ACC112 (cell line): ENCODE measurements at regions not wholly inside any gene's neighbourhood (a gene's known extent, or its start where the extent isn't known, plus 50 kb on each side); places are given as distances from the start of the nearest gene placed in this dataset.

ENCODE experiments used
- H2AFZ ChIP-seq: fragments of 200-600 bp; sonication (generic); one replicate; pipeline ENCODE4 v1.6.0; 2017; ENCODE audit warnings: antibody characterized with exemption, low read length; ENCODE audit not compliant: unreplicated experiment
- H3K27ac ChIP-seq: fragments of 200-600 bp; sonication (generic); 2 replicates; pipeline ENCODE4 v1.5.1; 2014; ENCODE audit warnings: low read depth, mild to moderate bottlenecking, antibody characterized with exemption, low read length, moderate library complexity
- H3K27me3 ChIP-seq: fragments of 200-600 bp; sonication (generic); 2 replicates; pipeline ENCODE4 v1.6.1; 2014; ENCODE audit warnings: mild to moderate bottlenecking, antibody characterized with exemption, low read length, moderate library complexity, mixed read lengths; ENCODE audit not compliant: insufficient read depth
- H3K36me3 ChIP-seq: fragments of 200-600 bp; sonication (generic); 2 replicates; pipeline ENCODE4 v1.6.1; 2016; ENCODE audit warnings: mild to moderate bottlenecking, antibody characterized with exemption, low read length, moderate library complexity, mixed read lengths; ENCODE audit not compliant: insufficient read depth
- H3K4me1 ChIP-seq: fragments of 200-600 bp; sonication (generic); one replicate; pipeline ENCODE4 v1.6.1; 2016; ENCODE audit warnings: low read length, mixed read lengths; ENCODE audit not compliant: insufficient read depth, unreplicated experiment, control insufficient read depth
- H3K4me3 ChIP-seq: fragments of 200-600 bp; sonication (generic); 2 replicates; pipeline ENCODE4 v1.5.1; 2014; ENCODE audit warnings: mild to moderate bottlenecking, low read depth, low read length
- H3K79me2 ChIP-seq: fragments of 200-600 bp; sonication (generic); one replicate; pipeline ENCODE4 v1.6.0; 2016; ENCODE audit warnings: low read length; ENCODE audit not compliant: control insufficient read depth, unreplicated experiment, insufficient read depth

- Histone ChIP-seq H3K27ac (no peak overlapping the region), H3K27me3 (peaks cover 76% of the 10 kb centered on the region), H2AFZ (no peak overlapping the region), H3K4me1 (no peaks in the 10 kb centered on the region), H3K36me3 (no peaks in the 10 kb centered on the region), H3K4me3 (no peak overlapping the region), H3K79me2 (no peaks in the 10 kb centered on the region)
Observed at GRCh38 chr18:45503990-45504389, 111.3 kb upstream of the SLC14A2 start.

GRCh38 chr18:45505497-45506206, 109.6 kb upstream of the SLC14A2 start:
- Histone ChIP-seq H3K4me1 (no peaks in the 10 kb centered on the region), H3K27ac (no peak overlapping the region), H3K36me3 (no peaks in the 10 kb centered on the region), H3K4me3 (no peak overlapping the region), H2AFZ (no peak overlapping the region), H3K27me3 (peaks cover 78% of the 10 kb centered on the region), H3K79me2 (no peaks in the 10 kb centered on the region)

GRCh38 chr18:45506951-45507350, 108.3 kb upstream of the SLC14A2 start:
- no peak overlapping the region for H2AFZ ChIP-seq
- H3K27ac ChIP-seq: no peak overlapping the region
- H3K4me3 ChIP-seq: no peak overlapping the region
- no peaks in the 10 kb centered on the region for H3K79me2 ChIP-seq
- H3K36me3 ChIP-seq: no peaks in the 10 kb centered on the region
- no peaks in the 10 kb centered on the region for H3K4me1 ChIP-seq
- peaks cover 73% of the 10 kb centered on the region for H3K27me3 ChIP-seq

DNA sequence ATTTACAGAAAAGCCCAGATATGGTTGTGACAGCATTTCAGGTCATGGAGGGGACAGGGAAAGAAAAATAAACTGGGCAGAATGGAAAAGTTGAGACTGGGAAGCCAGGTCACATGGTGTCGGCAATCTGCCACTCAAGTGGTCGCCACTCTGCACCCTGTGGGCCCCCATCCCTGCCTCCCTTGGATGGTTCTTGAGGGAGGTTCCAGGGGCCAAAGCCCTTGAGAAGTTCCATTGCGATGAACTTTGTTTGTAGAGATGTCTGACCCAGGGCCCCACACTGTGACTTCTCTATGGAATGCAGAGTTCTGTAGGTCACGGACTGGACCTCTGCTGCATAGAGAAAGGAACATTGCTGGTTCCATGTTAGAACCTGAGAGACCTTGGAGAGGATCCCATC, 105.7 kb upstream of the SLC14A2 start:
- Histone ChIP-seq H3K27me3 (peaks cover 55% of the 10 kb centered on the region), H3K27ac (no peak overlapping the region), H3K36me3 (no peaks in the 10 kb centered on the region), H3K4me3 (no peak overlapping the region), H3K4me1 (no peaks in the 10 kb centered on the region), H3K79me2 (no peaks in the 10 kb centered on the region), H2AFZ (no peak overlapping the region)

DNA sequence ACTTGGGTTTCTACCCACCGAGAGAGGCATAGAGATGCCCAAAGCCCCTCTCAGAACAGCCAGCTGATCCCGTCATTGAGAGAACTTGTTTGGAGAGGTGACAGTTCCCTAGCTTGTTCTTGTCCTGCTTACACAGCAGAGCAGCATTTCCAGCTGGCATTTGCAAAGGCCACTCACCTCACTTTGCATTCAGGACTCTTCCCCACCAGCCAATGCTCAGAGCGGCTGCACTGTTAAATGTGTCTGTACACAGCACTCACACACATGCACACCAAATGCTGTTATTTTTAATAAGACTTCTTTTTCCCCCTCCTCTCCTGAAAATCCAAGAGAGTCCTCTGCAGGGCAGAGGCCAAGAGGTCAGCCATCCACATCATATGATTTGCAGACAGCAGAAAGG, 104.6 kb upstream of the SLC14A2 start:
- Histone ChIP-seq H3K36me3 (no peaks in the 10 kb centered on the region), H3K79me2 (no peaks in the 10 kb centered on the region), H3K27ac (no peak overlapping the region), H3K4me3 (no peak overlapping the region), H3K27me3 (peaks cover 52% of the 10 kb centered on the region), H3K4me1 (no peaks in the 10 kb centered on the region), H2AFZ (no peak overlapping the region)

DNA sequence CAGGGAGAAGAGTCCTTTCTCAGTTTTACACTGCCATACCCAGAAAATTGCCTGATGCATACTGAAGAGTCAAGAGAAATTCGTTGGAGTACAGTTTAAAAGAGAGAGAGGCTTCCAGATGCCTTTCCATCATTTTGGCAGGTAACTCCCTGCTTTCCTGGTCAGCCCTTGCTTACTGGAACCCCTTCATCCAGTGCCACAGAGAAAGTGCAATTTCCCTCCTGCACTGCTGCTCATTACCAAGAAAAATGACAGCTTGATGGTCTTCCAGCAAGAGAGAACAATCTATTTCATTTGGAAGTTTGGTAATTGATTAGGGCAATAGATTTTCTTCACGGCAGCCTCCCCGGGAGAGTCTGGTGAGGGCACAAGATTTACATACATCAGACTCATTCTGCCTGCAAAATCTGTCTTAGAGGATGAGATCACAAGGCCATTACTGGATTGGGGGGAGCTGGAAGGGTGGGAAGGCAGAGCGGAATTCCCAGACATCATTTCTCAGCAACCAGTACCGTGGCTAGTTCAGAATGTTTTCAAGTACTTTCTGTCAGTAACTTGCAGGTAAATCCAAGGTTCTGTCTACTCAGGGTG, 102.8 kb upstream of the SLC14A2 start:
- peaks cover 46% of the 10 kb centered on the region for H3K27me3 ChIP-seq
- no peaks in the 10 kb centered on the region for H3K79me2 ChIP-seq
- no peak overlapping the region for H2AFZ ChIP-seq
- no peaks in the 10 kb centered on the region for H3K36me3 ChIP-seq
- no peak overlapping the region for H3K4me3 ChIP-seq
- peaks cover 4% of the 10 kb centered on the region for H3K4me1 ChIP-seq
- H3K27ac ChIP-seq: no peak overlapping the region

DNA sequence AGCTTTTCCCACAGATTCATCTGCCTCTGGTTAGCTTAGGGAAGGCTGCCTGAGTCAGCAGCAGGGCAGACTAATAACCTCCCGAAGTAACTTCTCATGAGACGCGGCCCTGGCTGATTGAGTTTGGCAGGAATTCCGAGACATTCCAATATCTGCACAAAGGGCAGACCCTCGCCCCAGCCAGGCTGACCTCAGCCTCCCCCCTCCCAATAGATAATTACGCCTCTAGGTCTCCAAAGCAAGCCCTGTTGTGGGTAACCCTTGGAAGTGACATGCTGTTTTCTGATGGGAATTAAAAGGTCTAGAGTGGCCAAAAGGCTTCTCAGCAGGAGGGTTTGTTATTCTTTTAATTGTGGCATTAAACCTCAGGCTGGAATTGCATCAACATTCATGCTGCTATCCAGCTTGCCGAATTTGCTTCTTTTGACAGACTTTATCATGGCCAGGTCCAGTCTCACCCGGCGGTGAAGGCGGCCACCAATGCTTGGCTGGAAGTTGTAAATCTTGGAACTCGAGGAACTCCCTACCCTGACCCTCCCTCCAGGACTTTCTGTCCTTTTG, 98.0 kb upstream of the SLC14A2 start:
- Histone ChIP-seq H3K79me2 (no peaks in the 10 kb centered on the region), H3K4me3 (no peak overlapping the region), H3K27me3 (peaks cover 16% of the 10 kb centered on the region; the same call in 1 of the 2 replicates), H3K27ac (no peak overlapping the region), H2AFZ (no peak overlapping the region), H3K36me3 (no peaks in the 10 kb centered on the region), H3K4me1 (peaks cover 28% of the 10 kb centered on the region)

DNA sequence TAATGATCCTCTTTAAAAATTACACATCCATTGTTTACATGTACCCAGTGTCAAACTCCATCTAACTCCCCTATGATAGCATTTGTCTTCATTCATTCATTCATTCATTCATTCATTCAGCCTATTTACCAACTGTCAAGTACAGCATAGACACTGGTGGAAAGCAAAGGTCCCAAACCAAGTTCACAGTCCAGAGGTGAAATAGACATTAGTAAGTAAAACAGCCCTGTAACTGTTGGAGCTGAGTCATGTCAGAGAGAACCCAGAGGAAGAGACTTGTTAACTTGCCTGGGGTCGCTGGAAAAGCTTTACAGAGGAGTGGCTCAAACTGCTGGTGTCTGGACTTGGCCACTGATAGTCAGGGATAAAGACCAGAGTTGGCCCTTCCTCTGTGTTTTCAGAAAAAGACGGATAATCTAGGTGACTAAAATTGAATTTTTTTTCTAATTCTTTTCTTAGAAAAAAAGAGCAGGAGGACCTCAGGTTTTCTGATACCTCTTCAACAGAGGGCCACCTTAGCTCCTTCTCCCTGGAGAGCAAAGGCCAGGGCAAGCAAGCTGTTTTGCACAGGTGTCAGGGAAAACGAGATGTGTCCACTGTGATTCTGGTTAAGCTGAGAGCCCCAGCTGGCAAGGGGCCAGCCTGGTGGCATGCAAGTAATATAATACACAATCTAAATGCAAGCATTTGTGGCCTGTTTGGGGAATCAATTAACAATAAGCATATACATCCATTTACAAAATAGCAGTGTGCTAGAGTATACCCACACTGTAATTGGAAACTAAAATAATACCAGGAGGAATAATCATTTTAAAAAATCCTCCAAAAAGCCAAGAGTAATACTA, 96.7 kb upstream of the SLC14A2 start:
- Histone ChIP-seq H3K27me3 (peaks cover 8% of the 10 kb centered on the region; the same call in 1 of the 2 replicates), H2AFZ (no peak overlapping the region), H3K36me3 (no peaks in the 10 kb centered on the region), H3K4me3 (no peak overlapping the region), H3K4me1 (peaks cover 37% of the 10 kb centered on the region), H3K27ac (no peak overlapping the region), H3K79me2 (no peaks in the 10 kb centered on the region)

DNA sequence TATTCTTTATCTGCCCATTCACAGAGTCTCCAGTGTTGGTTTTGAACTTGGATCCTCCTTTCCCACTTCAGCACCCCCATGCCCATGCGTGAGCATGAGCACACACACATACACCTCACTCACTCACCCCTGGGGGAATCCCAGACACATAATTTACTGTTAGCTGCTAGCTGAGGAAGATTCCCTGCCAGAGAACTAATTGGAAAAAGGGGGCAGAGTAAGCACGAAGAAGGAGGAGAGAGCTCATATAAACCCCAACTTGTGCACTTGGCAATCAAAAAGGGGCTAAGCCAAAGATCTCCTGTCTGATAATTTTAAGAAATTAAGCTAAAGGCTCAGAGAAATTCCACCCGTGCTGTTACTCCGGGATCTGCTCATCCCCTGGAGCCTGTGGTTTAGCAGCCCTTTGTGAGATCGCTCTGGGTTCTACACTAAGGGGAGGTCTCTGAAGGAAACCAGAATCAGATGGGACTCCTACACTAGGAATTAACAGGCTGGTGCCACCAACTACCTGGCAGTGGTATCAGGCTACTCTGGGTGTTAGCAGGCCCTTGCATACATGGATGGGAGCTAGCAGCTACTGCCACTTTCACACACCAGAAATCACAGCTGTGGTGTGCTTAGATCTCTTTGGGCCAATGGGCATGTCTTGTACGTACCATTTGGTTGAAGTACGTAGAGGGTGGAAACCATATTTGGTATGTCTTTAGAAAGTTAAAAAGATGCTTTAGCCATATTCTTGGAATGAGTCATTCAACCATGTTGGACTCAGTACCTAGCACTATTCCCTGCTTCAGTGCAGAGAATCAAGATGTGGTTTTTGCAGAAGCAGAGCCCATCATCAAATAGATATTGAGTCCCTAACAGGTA, 95.6 kb upstream of the SLC14A2 start:
- no peaks in the 10 kb centered on the region for H3K36me3 ChIP-seq
- H3K79me2 ChIP-seq: no peaks in the 10 kb centered on the region
- H3K27me3 ChIP-seq: peaks cover 8% of the 10 kb centered on the region; the same call in 1 of the 2 replicates
- no peak overlapping the region for H3K27ac ChIP-seq
- H2AFZ ChIP-seq: no peak overlapping the region
- peaks cover 37% of the 10 kb centered on the region for H3K4me1 ChIP-seq
- no peak overlapping the region for H3K4me3 ChIP-seq

GRCh38 chr18:45521136-45521535, 94.1 kb upstream of the SLC14A2 start:
- no peak overlapping the region for H3K4me3 ChIP-seq
- H3K4me1 ChIP-seq: peaks cover 37% of the 10 kb centered on the region
- H2AFZ ChIP-seq: no peak overlapping the region
- H3K36me3 ChIP-seq: no peaks in the 10 kb centered on the region
- H3K27me3 ChIP-seq: no peaks in the 10 kb centered on the region
- no peaks in the 10 kb centered on the region for H3K79me2 ChIP-seq
- peak overlapping the region; percentile 48 for H3K27ac ChIP-seq
